ENCODE measurements at regions not wholly inside any gene's neighbourhood (a gene's known extent, or its start where the extent isn't known, plus 50 kb on each side); places are given as distances from the start of the nearest gene placed in this dataset.

- no peak overlapping the region for H3K27ac ChIP-seq (ENCODE audit: control insufficient read depth, insufficient read depth, low read length)
- H3K4me1 ChIP-seq (ENCODE audit: control insufficient read depth, extremely low read depth, insufficient read depth, low read length), result no peaks in the 10 kb centered on the region
- no peaks in the 10 kb centered on the region for H3K9me1 ChIP-seq (ENCODE audit: control insufficient read depth, extremely low read depth, insufficient read depth, low read length)
- no peak overlapping the region for H2AFZ ChIP-seq (ENCODE audit: control insufficient read depth, low read length)
- H3K27me3 ChIP-seq (ENCODE audit: control insufficient read depth, extremely low read depth, insufficient read depth, low read length), result no peaks in the 10 kb centered on the region
- no peak for TF ChIP-seq EZH2 (IDR thresholded peaks at IDR 0.05; ENCODE audit: low read length)
- TF ChIP-seq CTCF (optimal IDR thresholded peaks at IDR 0.05 in 1 of 3, IDR thresholded peaks at IDR 0.05 in 1 of 3, conservative IDR thresholded peaks at IDR 0.05 in 1 of 3; ENCODE audit: extremely low read depth in 1 of 3, insufficient read depth in 2 of 3, low read length in 3 of 3), result no peak
- no peaks in the 10 kb centered on the region for H3K9me3 ChIP-seq (ENCODE audit: control insufficient read depth, low read depth, low read length)
- no peaks in the 10 kb centered on the region for H3K79me2 ChIP-seq (ENCODE audit: control insufficient read depth, insufficient read depth, low read length)
- H3K9ac ChIP-seq (ENCODE audit: control insufficient read depth, extremely low read depth, insufficient read depth, low read length), result no peak overlapping the region
- peaks cover 0 to 1% of the 10 kb centered on the region in 2 experiments for H3K36me3 ChIP-seq (ENCODE audit: control insufficient read depth in 2 of 2, extremely low read depth in 1 of 2, insufficient read depth in 2 of 2, low read length in 2 of 2)
- no peak overlapping the region for H3K4me3 ChIP-seq (ENCODE audit: control insufficient read depth in 2 of 3, extremely low read depth in 1 of 3, insufficient read depth in 2 of 3, low read depth in 1 of 3, low read length in 3 of 3)
- FAIRE-seq, result no peak
- no peak for DNase-seq (ENCODE audit: low read depth, low spot score)
- no peaks in the 10 kb centered on the region for H4K20me1 ChIP-seq (ENCODE audit: control insufficient read depth, extremely low read depth, insufficient read depth, low read length)
- dilution Hi-C loops (cut with MboI; ENCODE audit: extremely low pct_ligation_motif_present, low sequenced_read_pairs), result no loop called here
- no peak overlapping the region for H3K4me2 ChIP-seq (ENCODE audit: control insufficient read depth, extremely low read depth, insufficient read depth, low read depth, low read length)
These were observed 67.6 kb upstream of the SLC12A2 start for GRCh38 chr5:128015978-128016377.

GRCh38 chr5:128019391-128019790, 64.2 kb upstream of the SLC12A2 start:
- H3K4me1 ChIP-seq (ENCODE audit: control insufficient read depth, extremely low read depth, insufficient read depth, low read length), result no peaks in the 10 kb centered on the region
- FAIRE-seq, result no peak
- dilution Hi-C loops (cut with MboI; ENCODE audit: extremely low pct_ligation_motif_present, low sequenced_read_pairs), result no loop called here
- H3K9me3 ChIP-seq (ENCODE audit: control insufficient read depth, low read depth, low read length), result no peaks in the 10 kb centered on the region
- H2AFZ ChIP-seq (ENCODE audit: control insufficient read depth, low read length), result no peak overlapping the region
- no peak overlapping the region for H3K27ac ChIP-seq (ENCODE audit: control insufficient read depth, insufficient read depth, low read length)
- no peak overlapping the region for H3K4me2 ChIP-seq (ENCODE audit: control insufficient read depth, extremely low read depth, insufficient read depth, low read depth, low read length)
- H3K4me3 ChIP-seq (ENCODE audit: control insufficient read depth in 2 of 3, extremely low read depth in 1 of 3, insufficient read depth in 2 of 3, low read depth in 1 of 3, low read length in 3 of 3), result no peak overlapping the region
- H3K79me2 ChIP-seq (ENCODE audit: control insufficient read depth, insufficient read depth, low read length), result no peaks in the 10 kb centered on the region
- no peak overlapping the region for H3K9ac ChIP-seq (ENCODE audit: control insufficient read depth, extremely low read depth, insufficient read depth, low read length)
- no peaks in the 10 kb centered on the region for H3K27me3 ChIP-seq (ENCODE audit: control insufficient read depth, extremely low read depth, insufficient read depth, low read length)
- peaks cover 0 to 1% of the 10 kb centered on the region in 2 experiments for H3K36me3 ChIP-seq (ENCODE audit: control insufficient read depth in 2 of 2, extremely low read depth in 1 of 2, insufficient read depth in 2 of 2, low read length in 2 of 2)
- TF ChIP-seq CTCF (optimal IDR thresholded peaks at IDR 0.05 in 1 of 3, IDR thresholded peaks at IDR 0.05 in 1 of 3, conservative IDR thresholded peaks at IDR 0.05 in 1 of 3; ENCODE audit: extremely low read depth in 1 of 3, insufficient read depth in 2 of 3, low read length in 3 of 3) (no peak), EZH2 (IDR thresholded peaks at IDR 0.05; ENCODE audit: low read length) (no peak)
- no peak for DNase-seq (ENCODE audit: low read depth, low spot score)
- no peaks in the 10 kb centered on the region for H4K20me1 ChIP-seq (ENCODE audit: control insufficient read depth, extremely low read depth, insufficient read depth, low read length)
- H3K9me1 ChIP-seq (ENCODE audit: control insufficient read depth, extremely low read depth, insufficient read depth, low read length), result no peaks in the 10 kb centered on the region
